ENCODE measurements at regions not wholly inside any gene's neighbourhood (a gene's known extent, or its start where the extent isn't known, plus 50 kb on each side); places are given as distances from the start of the nearest gene placed in this dataset.

DNA sequence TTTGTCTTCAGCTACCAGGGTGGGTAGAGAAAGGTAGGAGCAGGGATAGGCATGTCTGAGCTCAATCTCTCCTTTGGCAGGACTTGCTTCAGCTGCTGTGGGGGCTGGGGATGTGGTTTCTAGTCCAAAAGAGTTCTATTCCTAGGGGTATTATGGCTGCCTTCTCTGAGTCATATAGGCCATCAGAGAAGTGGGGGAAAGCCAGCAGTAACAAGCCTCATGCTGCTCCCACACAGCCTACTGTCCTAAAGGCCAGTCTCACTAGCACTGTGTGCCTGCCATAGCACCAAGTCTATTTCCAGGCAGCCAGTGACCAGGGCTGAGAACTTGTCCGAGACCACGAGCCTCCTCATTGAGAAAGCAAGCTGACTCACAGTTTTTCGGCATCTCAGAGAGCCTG lies 270.6 kb downstream of the DCAF12L2 start:
- TF ChIP-seq, protein P1, sequence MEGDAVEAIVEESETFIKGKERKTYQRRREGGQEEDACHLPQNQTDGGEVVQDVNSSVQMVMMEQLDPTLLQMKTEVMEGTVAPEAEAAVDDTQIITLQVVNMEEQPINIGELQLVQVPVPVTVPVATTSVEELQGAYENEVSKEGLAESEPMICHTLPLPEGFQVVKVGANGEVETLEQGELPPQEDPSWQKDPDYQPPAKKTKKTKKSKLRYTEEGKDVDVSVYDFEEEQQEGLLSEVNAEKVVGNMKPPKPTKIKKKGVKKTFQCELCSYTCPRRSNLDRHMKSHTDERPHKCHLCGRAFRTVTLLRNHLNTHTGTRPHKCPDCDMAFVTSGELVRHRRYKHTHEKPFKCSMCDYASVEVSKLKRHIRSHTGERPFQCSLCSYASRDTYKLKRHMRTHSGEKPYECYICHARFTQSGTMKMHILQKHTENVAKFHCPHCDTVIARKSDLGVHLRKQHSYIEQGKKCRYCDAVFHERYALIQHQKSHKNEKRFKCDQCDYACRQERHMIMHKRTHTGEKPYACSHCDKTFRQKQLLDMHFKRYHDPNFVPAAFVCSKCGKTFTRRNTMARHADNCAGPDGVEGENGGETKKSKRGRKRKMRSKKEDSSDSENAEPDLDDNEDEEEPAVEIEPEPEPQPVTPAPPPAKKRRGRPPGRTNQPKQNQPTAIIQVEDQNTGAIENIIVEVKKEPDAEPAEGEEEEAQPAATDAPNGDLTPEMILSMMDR (IDR thresholded peaks at IDR 0.05): no peak
- no peak for TF ChIP-seq POLR2A (IDR thresholded peaks at IDR 0.05)
